OCI-M2 (cell line): ENCODE measurements at regions not wholly inside any gene's neighbourhood (a gene's known extent, or its start where the extent isn't known, plus 50 kb on each side); places are given as distances from the start of the nearest gene placed in this dataset.

Experiments
- DNase-seq: peaks from one replicate; lab custom pipeline; 2025; ENCODE audit not compliant: unreplicated experiment; lab: John Stamatoyannopoulos, UW

DNA sequence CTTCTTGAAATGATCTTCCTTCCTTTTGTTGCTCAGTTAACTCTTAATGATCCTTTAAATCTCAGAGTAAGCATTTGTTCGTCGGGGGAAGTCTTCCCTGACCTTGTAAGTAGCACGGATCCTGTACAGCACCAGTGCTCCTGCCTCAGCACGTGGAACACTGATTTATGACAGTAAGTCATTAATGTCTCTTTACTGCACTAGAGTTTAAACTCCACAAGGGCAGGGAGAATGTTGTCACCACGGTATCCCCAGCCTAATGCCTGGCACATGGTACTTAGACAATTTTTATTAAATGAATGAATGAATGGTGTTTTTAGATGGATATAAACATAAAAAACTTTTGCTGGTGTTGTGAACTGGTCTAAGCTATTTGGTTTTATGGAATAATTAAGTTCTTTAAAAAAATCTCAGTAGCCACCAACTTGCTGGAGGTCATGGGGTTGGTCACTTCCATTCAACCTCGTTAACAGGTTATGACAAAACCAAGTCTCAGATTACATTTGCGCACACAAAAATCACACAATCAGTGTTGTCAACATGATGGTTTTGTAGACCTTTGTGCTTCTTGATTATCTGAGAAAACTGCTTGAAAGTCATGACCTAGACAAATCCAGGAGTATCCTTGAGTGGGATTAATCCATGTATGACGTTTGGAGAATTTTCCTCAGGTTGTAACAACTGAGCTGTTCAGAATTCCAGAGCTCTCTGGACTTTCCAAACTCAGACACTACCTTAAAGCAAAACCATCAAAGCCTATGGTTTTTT is 326.9 kb downstream of the DUSP10 start:
- no peak for DNase-seq

DNA sequence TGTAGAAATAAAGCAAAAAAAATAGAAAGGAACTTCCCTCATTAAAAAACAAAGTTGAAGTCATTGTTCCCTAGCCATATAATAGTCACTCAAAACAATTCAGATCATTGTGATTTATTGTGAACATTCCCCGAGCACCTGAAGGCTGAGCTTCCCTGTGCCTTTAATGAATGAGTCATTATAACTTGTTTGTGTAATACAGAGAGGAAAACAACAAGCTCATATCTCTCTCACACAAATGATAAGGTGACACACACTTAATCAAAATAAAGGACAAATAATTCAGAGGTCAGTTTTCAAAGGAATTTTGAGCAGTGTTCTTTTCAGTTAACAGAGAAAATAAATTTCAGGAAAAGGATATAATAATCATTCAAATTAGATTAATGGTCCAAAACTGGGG is 326.2 kb downstream of the DUSP10 start:
- DNase-seq, result no peak

DNA sequence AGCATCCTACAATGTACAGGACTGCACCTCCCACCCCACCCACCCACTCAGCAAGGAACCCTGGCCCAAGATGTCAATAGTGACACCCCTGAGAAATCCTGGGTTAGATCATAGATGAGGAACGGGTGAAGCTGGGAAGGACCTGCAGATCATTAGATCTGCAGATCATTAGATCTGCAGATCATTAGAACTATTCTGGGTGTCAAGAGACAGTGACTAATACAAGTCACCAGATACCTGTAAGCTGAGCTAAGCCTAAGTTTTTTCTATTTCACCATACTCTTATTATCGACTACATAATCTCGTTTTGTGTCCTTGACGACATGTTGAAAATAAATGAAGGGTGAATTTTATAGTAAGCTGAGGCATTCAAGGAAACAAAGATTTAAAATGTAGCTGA is 325.7 kb downstream of the DUSP10 start:
- no peak for DNase-seq

DNA sequence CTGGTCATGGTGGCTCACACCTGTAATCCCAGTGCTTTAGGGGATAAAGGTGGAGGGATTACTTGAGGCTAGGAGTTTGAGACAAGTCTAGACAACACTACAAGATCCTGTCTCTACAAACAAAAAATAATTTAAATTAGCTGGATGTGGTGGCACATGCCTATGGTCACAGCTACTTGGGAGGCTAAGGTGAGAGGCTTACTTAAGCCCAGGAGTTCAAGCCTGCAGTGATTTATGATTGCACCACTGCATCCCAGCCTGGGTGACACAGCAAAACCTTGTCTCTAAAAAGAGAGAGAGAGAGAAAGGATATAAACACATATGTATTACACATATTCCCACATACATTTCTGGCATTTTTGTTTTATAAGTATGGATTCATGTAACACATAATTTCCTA is 325.2 kb downstream of the DUSP10 start:
- DNase-seq, result no peak

DNA sequence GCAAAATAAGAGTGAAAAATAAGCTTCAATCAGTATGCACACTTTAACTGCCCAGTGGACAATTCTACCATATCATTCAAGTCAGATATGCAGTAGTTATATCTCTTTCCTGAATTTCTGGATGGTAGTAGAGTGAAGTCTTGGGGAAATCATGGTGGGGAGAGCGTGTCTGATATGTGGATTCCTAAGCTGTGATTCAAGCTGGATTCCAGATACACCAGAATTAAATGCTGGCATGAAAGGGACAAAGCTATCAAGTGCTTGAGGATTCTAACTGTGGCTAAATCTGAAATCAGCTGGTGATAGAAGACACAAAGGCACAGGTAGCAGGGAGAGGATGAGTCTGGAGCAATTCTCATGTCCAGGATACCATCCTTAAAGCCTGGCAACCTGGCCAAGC is 323.5 kb downstream of the DUSP10 start:
- no peak for DNase-seq

DNA sequence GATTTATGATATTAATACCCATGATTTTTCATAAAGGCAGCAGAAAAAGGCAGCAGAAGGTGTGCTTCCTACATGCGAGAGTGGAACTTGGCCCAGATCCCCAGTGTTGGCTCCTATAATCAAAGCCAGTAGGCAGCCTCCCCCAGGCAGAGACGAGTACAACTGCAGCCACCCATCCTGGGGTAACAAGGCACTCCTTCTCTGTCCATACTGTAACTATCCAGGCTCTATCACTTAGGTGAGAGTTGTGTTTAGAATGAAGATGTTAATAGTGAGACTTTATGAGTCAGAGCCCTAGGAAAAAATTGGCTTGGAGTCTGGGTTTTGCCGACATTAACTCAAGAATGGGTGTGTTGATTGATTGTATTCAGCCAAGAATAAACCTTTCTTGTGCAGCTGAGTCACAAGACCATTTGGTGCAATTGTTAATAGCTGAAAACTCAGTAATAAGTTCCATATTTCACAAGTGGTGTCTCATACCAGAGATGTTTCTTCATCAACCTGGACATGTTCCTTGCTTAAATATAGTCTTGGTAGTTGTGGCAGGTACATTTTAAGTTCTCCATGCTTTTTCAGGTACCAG is 322.3 kb downstream of the DUSP10 start:
- no peak for DNase-seq

DNA sequence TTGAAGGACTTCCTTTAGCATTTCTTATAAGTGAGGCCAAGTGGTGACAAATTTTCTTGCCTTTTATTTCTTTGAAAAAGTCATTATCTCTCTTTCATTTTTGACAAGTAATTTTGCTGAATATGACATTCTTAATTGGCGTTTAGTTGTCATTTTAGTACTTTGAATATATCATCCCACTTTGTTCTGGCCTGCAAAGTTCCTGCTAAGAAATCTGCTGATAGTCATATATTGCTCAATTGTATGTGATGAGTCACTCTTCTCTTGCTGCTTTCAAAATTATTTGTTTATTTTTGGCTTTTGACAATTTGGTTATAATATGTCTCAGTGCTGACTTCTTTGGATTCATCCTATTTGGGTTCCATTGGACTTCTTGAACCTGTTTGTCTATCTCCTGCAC is 312.6 kb downstream of the DUSP10 start:
- DNase-seq, result no peak

DNA sequence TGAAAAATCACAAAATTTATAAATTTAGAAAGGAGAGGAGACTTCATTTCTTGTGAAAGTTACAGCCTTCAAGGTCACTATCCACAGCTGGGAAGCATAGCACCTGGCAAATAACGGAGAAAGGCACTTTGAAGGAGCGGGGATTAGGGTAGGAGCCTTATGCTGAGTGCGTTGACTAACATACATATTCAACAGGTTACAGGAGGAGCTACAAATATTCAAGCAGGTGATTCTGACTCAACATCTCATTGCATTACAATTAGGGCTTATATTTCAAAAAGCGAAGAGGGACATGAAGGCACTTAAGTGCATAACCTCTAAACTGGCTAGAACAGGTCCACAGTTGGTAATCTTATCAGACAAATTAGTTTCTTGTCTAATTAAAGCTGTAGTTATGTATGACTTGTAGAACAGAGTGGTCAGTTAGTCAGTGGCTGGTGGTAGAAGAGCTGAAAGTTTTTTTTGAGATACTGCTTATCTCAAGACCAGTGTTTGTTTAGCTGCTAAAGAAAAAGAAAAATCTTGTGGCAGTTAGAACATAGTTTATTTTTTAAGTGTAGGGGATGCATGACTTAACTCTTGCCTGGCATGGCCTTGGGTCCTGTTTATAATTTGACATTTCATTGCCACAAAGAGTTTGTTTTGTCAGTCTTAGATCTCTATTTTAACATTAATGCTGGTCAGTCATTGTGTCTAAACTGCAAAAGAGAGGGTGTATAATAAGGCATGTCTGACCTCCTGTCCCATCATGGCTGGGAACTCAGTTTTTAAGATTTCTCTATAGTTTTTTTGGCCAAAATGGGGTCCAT is 311.5 kb downstream of the DUSP10 start:
- no peak for DNase-seq

DNA sequence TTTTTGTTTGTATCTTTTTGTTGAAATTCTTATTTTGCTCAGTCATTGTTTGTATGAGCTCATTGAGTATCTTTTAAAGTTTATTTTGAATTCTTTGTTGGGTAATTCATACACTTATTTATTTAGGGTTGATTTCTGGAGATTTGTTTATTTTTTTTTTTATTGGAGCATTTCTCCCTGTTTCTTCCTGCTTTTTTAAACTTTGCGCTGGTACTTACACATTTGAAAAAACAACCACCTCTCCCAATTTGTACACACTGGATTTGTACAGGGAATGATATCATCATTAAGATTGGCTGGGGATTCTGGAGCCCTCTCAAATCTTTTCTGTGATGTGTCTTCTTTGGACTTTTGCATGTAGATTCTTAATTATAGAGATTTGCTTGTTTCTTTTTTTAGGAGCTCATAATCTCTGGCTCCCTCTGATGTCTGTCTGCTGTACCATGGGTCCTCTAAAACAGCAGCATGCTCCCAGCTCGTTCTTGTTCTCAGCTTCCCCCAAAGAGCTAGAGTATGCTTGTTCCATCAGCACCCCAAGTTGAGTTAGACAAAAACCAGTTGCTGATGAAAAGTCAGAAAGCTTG is 310.7 kb downstream of the DUSP10 start:
- no peak for DNase-seq

DNA sequence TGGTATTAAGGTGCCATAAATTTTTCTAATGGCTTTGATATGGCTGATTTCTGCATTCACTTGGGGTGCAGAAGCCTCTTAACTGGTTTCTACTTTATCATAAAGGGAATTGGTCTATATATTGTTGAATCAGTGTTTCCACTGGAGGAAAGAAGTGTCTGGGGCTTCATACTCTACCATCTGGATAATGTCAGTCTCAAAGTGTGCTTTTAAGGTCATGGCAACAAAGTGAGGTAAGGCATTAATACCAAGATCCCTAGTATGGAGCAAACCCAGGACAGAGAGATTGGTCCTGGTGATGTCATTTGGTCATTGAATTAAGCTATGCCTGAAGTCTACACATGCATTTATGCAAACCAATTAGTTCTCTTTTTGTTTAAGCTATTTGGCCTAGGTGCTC is 309.9 kb downstream of the DUSP10 start:
- DNase-seq, result no peak

DNA sequence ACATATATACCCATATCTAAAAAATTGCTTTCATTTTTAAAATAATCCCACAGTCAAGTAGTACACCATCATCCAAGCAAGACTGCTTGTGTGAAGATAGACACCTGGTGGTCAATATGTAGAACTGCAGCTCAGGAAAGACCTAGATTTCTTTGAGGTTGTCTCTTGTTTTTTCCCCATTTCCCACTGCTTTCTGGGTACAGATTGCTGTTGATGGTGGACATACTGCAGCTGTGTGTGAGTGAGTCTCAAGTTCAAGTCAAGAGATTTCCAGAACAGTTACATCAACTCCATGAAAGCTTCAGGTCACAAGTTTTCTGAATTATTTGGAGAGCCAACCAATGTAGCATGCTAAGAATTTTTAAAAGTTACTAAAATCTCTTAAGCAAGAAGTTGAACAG is 306.4 kb downstream of the DUSP10 start:
- DNase-seq, result no peak

DNA sequence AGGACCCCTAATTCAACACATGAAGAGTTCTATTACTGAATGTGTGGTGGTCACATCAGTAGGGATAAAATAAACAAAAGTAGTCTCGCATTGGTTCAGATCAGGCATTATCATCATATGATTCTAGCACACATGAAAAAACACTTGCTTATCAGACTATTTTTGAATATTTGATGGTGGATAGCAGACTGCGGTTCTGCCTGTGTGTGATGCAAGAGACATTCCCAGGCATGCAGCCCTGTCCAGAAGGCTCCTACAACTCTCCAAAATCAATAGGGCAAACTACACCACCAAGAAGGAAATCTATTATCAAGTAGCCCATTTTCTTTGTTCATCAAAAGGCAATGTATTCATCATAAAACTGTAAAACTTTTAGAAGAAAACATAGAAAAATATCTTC is 304.7 kb downstream of the DUSP10 start:
- DNase-seq, result no peak

DNA sequence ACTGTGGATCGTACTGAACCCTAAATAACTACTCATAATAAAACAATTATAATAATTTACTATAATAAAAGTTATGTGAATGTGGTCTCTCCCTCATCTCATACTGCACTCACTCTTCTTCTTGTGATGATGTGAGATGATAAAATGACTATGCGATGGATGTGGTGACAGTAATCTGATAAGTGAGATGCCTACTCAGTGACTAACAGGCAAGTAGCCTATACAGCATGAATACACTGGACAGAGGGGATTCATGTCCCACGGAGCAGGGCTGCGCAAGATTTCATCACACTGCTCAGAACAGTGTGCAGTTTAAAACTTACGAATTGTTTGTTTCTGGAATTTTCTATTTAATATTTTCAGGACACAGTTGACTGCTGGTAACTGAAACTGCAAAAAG is 304.0 kb downstream of the DUSP10 start:
- DNase-seq, result no peak

DNA sequence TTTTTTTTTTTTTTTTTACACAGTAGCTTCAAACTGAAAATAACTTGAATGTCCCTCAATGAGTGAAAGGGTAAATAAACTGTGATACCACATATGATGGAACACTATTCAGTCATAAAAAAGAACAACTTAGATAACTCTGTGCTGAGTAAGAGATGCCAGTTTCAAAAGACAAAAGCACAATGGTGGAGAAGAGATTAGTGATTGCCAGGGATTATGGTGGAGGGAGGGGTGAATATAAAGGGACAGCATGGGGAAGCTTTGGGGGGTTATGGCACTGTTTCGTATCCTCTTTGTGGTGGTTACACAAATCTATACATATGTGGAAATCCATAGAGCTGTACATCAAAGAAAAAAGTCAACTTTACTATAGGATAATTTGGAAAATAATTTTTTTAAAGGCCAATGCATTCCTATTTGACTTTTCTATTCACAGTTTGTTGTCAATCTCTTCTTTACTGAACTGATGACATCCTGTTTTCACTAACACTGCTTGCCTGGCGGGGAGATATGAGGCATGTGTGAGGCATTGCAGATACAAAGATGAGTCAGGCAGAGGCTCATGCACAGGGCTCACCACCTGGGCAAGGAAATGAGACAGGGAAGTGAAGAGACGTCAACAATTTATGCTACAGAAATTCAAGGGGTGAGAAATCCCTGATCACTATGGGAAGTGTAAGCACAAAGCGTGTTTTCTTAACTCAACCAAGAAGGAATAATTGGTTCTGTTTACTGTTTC is 302.7 kb downstream of the DUSP10 start:
- no peak for DNase-seq

DNA sequence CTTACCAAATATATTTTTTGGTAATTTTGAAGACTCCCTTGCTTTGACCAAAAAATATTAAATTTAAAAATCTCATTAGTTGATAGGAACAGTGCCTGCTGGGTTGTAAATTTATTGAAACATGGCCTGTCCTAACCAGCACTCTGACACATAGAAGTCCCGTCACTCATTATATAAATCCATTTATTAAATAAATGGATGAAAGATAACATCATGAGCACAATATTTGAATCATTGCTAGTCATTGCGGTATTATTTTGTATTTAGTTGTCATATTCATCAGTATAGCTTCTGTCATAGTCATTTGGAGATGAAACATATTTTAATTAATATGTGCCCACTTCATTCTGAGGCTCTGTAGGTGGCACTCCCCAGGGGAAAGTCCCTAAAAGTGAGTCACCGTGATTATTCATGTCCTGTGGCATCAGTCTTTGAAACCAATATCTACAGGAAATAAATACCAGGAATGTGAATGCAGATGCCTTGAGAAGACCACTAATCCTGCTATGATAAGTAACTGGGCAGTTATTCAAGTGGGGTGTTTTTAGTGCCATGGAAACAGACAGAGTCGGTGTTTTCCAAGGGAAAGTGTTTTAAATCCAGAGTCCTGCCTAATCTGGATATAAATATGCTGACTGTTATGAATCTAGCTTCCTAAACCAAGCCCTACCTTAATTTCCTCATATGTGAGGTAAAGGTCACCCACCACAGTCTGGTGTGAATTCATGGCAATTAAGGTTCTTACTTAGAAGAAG is 302.0 kb downstream of the DUSP10 start:
- DNase-seq, result no peak

DNA sequence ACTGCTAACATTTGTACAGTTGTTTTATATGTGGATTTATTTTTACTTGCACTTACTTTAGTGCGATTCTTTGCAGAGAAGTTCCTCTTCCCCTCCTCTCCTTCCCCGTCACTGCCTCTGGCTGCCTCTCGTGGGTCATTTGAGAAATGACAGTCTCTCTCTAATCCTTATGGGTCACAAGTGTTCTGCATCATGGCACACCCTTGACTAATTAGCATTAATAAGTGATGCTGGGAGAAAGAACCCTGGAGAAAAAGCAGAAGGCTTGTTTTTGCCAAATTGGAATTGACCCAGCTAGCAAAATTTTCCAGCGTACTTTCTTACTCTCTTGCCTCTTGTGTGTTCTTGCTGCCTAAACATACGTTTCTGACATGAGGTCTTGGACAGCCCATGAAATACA is 301.2 kb downstream of the DUSP10 start:
- no peak for DNase-seq

DNA sequence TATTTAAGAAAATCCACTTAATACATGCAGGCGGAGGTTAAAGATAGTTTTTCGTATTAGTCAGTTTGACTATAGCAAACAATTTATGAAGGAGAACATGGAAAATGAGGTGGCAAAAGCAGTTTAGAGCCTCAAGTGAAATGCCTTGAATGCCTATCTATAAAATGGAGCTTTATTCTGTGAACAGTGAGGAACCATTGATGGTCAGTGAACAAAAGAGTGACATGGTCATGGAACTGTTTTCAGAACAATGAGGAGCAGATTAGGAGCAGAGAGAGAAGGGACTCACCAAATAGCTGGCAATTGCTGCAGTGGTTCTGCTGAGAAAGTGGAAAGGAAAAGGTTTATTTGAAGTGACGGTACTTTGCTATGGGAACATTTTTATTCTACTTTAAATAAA is 299.8 kb downstream of the DUSP10 start:
- no peak for DNase-seq

DNA sequence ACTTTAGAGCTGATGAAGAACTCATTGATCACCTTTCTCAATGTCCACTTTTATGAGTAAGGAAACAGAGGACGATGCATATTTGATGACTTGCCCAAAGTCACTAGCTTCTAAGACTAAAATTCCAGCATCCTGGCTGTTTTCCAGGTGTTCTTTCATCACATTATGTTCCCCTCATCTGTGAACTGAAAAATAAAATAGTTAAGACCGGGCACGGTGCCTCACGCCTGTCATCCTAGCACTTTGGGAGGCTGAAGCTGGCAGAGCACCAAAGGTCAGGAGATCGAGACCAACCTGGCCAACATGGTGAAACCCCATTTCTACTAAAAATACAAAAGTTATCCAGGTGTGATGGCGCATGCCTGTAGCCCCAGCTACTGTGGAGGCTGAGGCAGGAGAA is 297.5 kb downstream of the DUSP10 start:
- DNase-seq, result no peak

DNA sequence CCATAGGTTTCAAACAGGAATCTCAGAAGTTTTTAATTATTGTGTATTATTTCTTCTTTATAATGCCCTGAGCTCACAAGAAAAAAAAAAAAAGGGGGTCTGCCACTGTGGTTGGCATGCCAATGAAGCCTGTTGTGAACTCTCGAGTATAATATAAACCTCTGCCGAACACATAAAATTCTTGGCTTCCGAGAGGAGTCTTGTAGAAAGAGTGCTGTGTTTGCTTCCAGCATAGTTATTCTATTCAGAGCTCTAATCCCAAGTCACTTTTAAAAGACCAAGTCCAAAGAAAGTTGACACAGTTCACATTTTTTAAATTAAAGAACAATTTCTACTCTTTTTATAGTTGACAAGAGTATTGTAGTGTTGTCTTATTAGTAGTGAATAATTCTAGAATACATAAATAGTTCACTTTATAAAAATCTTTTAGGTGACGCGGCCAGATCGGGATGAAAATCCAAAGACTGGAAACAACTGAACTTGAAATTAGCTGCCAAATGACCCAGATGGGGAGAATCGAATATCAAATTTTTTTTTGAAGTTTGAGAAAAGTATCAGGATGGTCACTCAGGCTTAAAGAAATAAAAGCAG is 293.2 kb downstream of the DUSP10 start:
- no peak for DNase-seq

DNA sequence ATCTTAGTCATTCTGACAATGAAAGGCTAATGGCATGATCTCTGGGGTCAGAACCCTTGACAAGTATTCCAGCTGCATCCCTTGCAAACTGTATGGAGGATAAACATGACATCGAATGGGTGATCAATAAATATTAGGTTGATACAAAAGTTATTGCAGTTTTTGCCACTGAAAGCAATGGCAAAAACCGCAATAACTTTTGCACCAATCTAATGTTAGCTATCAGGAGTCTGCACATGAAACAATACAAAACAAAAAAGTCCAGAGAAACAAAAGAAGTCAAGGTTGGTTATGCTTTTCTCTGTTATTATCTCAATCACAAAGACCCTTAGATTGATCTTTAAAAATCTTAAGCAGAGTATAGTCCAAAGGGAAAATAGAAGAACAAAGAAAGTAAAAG is 292.7 kb downstream of the DUSP10 start:
- no peak for DNase-seq
